ENCODE measurements at regions not wholly inside any gene's neighbourhood (a gene's known extent, or its start where the extent isn't known, plus 50 kb on each side); places are given as distances from the start of the nearest gene placed in this dataset.

GRCh38 chrX:1918780-1919179, 303.9 kb downstream of the ASMT start:
- Mint-ChIP-seq H3K4me1 (ENCODE audit: low read depth) (no peaks in the 10 kb centered on the region), H3K27ac (no peak overlapping the region), H3K4me3 (ENCODE audit: low read depth) (no peak overlapping the region), H3K27me3 (ENCODE audit: low read depth) (no peaks in the 10 kb centered on the region), H3K36me3 (ENCODE audit: low read depth) (no peaks in the 10 kb centered on the region), H3K9me3 (peaks cover 5% of the 10 kb centered on the region)
- DNase-seq (ENCODE audit: low spot score) = no peak
- intact Hi-C loops (cut with micrococcal nuclease) = no loop called here

DNA sequence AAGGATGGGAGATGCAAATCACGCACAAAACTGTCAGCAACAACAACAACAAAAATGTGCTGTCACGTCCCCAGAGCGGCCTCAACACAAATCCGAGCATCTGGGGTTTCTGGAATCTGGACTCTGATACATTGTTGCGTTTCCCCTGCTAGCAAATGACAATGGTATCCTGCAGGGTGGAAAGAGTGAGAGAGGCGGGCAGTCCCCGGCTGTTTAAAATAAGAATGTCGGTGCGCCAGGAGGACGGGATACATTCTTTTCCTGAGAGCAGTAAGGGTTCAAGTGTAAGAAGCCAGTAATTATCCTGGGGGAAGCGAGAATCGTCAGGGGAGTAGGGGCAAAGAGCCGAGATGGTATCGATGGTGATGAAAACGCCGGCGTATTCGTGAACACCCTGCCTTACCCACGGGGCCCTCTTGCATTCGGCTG, 310.2 kb downstream of the ASMT start:
- H3K4me1 Mint-ChIP-seq (ENCODE audit: low read depth) = peaks cover 1% of the 10 kb centered on the region

GRCh38 chrX:1928805-1929204, 313.9 kb downstream of the ASMT start:
- intact Hi-C loops (cut with micrococcal nuclease) = no loop called here
- Mint-ChIP-seq H3K27me3 (ENCODE audit: low read depth) (peaks cover 5% of the 10 kb centered on the region), H3K4me3 (ENCODE audit: low read depth) (no peak overlapping the region), H3K27ac (no peak overlapping the region), H3K36me3 (ENCODE audit: low read depth) (no peaks in the 10 kb centered on the region), H3K9me3 (no peaks in the 10 kb centered on the region), H3K4me1 (ENCODE audit: low read depth) (peaks cover 1% of the 10 kb centered on the region)
- no peak for DNase-seq (ENCODE audit: low spot score)

More for the DNA sequence above, 310.2 kb downstream of the ASMT start:
- Mint-ChIP-seq H3K27ac (no peak overlapping the region), H3K9me3 (no peaks in the 10 kb centered on the region), H3K36me3 (ENCODE audit: low read depth) (no peaks in the 10 kb centered on the region), H3K27me3 (ENCODE audit: low read depth) (peaks cover 5% of the 10 kb centered on the region), H3K4me3 (ENCODE audit: low read depth) (no peak overlapping the region)
- no peak for DNase-seq (ENCODE audit: low spot score)
- intact Hi-C loops (cut with micrococcal nuclease) = no loop called here

GRCh38 chrX:1932231-1932630, 317.4 kb downstream of the ASMT start:
- no peak for DNase-seq (ENCODE audit: low spot score)
- Mint-ChIP-seq H3K4me1 (ENCODE audit: low read depth) (no peaks in the 10 kb centered on the region), H3K9me3 (peaks cover 2% of the 10 kb centered on the region), H3K36me3 (ENCODE audit: low read depth) (no peaks in the 10 kb centered on the region), H3K27ac (no peak overlapping the region), H3K4me3 (ENCODE audit: low read depth) (no peak overlapping the region), H3K27me3 (ENCODE audit: low read depth) (no peaks in the 10 kb centered on the region)
- intact Hi-C loops (cut with micrococcal nuclease) = no loop called here

DNA sequence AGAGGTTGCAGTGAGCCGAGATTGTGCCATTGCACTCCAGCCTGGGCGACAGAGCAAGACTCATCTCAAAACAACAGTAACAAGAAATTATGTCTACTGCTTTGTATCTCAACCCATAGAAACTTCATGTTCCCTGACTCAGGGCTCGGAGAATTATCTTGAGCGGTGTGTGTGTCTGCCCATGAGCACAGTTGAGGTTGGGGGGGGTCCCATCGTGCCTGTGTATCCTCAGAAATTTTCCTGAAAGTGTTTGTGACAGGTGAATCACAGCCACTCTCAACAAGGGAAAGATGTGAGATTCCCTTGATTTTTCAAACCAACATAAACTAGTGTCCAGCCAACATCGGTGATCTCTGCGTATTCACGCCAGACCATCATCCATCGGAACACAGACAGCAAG, 319.1 kb downstream of the ASMT start:
- intact Hi-C loops (cut with micrococcal nuclease) = no loop called here
- no peaks in the 10 kb centered on the region for H3K27me3 Mint-ChIP-seq (ENCODE audit: low read depth)
- peaks cover 8% of the 10 kb centered on the region for H3K9me3 Mint-ChIP-seq
- no peak overlapping the region for H3K27ac Mint-ChIP-seq
- no peak overlapping the region for H3K4me3 Mint-ChIP-seq (ENCODE audit: low read depth)
- H3K36me3 Mint-ChIP-seq (ENCODE audit: low read depth) = no peaks in the 10 kb centered on the region
- H3K4me1 Mint-ChIP-seq (ENCODE audit: low read depth) = no peaks in the 10 kb centered on the region
- no peak for DNase-seq (ENCODE audit: low spot score)

GRCh38 chrX:1935805-1936204, 320.9 kb downstream of the ASMT start:
- H3K4me3 Mint-ChIP-seq (ENCODE audit: low read depth) = no peak overlapping the region
- H3K27ac Mint-ChIP-seq = no peak overlapping the region
- DNase-seq (ENCODE audit: low spot score) = no peak
- no peaks in the 10 kb centered on the region for H3K27me3 Mint-ChIP-seq (ENCODE audit: low read depth)
- no peaks in the 10 kb centered on the region for H3K4me1 Mint-ChIP-seq (ENCODE audit: low read depth)
- intact Hi-C loops (cut with micrococcal nuclease) = no loop called here
- H3K9me3 Mint-ChIP-seq = peaks cover 19% of the 10 kb centered on the region
- no peaks in the 10 kb centered on the region for H3K36me3 Mint-ChIP-seq (ENCODE audit: low read depth)

GRCh38 chrX:1938190-1938589, 323.3 kb downstream of the ASMT start:
- no peak overlapping the region for H3K27ac Mint-ChIP-seq
- no peak overlapping the region for H3K4me3 Mint-ChIP-seq (ENCODE audit: low read depth)
- peaks cover 19% of the 10 kb centered on the region for H3K9me3 Mint-ChIP-seq
- H3K36me3 Mint-ChIP-seq (ENCODE audit: low read depth) = no peaks in the 10 kb centered on the region
- intact Hi-C loops (cut with micrococcal nuclease) = no loop called here
- no peaks in the 10 kb centered on the region for H3K27me3 Mint-ChIP-seq (ENCODE audit: low read depth)
- DNase-seq (ENCODE audit: low spot score) = no peak
- H3K4me1 Mint-ChIP-seq (ENCODE audit: low read depth) = no peaks in the 10 kb centered on the region

GRCh38 chrX:1941321-1941720, 326.5 kb downstream of the ASMT start:
- intact Hi-C loops (cut with micrococcal nuclease) = no loop called here
- no peaks in the 10 kb centered on the region for H3K27me3 Mint-ChIP-seq (ENCODE audit: low read depth)
- peaks cover 23% of the 10 kb centered on the region for H3K9me3 Mint-ChIP-seq
- no peak for DNase-seq (ENCODE audit: low spot score)
- H3K4me3 Mint-ChIP-seq (ENCODE audit: low read depth) = no peak overlapping the region
- H3K4me1 Mint-ChIP-seq (ENCODE audit: low read depth) = no peaks in the 10 kb centered on the region
- no peak overlapping the region for H3K27ac Mint-ChIP-seq
- H3K36me3 Mint-ChIP-seq (ENCODE audit: low read depth) = no peaks in the 10 kb centered on the region

DNA sequence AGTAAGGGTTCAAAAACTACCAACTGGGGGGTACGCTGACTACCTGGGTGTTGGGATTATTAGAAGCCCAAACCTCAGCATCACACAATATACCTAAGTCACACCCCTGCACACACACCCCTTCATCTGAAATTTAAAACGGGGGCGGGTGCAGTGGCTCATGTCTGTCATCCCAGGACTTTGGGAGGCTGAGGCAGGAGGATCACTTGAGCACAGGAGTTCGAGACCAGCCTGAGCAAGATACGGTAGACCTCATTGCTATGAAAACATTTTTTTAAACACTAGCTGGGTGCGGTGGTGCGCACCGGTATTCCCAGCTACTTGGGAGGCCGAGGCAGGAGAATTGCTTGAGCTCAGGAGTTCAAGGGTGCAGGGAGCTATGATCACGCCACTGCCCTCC, 331.0 kb downstream of the ASMT start:
- H3K9me3 Mint-ChIP-seq = peaks cover 4% of the 10 kb centered on the region
- H3K27me3 Mint-ChIP-seq (ENCODE audit: low read depth) = no peaks in the 10 kb centered on the region
- intact Hi-C loops (cut with micrococcal nuclease) = no loop called here
- no peaks in the 10 kb centered on the region for H3K4me1 Mint-ChIP-seq (ENCODE audit: low read depth)
- DNase-seq (ENCODE audit: low spot score) = no peak
- no peak overlapping the region for H3K27ac Mint-ChIP-seq
- no peak overlapping the region for H3K4me3 Mint-ChIP-seq (ENCODE audit: low read depth)
- H3K36me3 Mint-ChIP-seq (ENCODE audit: low read depth) = no peaks in the 10 kb centered on the region

DNA sequence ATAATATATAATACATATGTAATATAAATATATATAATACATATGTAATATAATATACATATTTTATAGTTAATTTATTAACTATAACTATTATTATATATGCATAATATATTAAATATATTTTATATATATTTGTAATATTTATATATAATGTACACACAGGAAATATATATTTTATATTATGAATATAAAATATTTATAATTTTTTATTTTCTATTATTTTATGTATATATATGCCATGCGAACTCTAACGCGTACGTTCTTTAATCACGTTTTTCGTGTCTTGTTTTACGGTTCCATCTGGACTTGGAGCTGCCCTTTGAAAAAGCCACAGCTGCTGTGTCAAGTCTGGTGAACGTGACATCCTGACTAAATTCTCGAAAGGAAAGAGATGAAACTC, 332.1 kb downstream of the ASMT start:
- no peaks in the 10 kb centered on the region for H3K36me3 Mint-ChIP-seq (ENCODE audit: low read depth)
- H3K9me3 Mint-ChIP-seq = peaks cover 4% of the 10 kb centered on the region
- DNase-seq (ENCODE audit: low spot score) = no peak
- H3K27ac Mint-ChIP-seq = no peak overlapping the region
- intact Hi-C loops (cut with micrococcal nuclease) = no loop called here
- no peaks in the 10 kb centered on the region for H3K27me3 Mint-ChIP-seq (ENCODE audit: low read depth)
- no peaks in the 10 kb centered on the region for H3K4me1 Mint-ChIP-seq (ENCODE audit: low read depth)
- H3K4me3 Mint-ChIP-seq (ENCODE audit: low read depth) = no peak overlapping the region

Measured in activated T-helper 2 cell treated with anti-CD3 and anti-CD28 coated beads, Interferon-gamma antibody, Interleukin-2, Interleukin-4, amounts not matched to agents 10 μg/mL and 5 μg/mL and 100 μg/mL, durations not matched to agents 14 hours and 24 hours and 36 hours (primary cell).